Spleen (tissue), 11 donors: ENCODE measurements at regions not wholly inside any gene's neighbourhood (a gene's known extent, or its start where the extent isn't known, plus 50 kb on each side); places are given as distances from the start of the nearest gene placed in this dataset.

Experiments used
- DNase-seq: peaks from one replicate; pipeline ENCODE4 v3.0.0-alpha.2; 2020
- H3K27ac ChIP-seq, 8 donors: fragments of 200-600 bp; sonication (generic) in 7 of 8; 1 replicate in 4 of 8; 2 replicates in 4 of 8; pipeline versions ENCODE4 v1.5.0 to v1.8.0; 2016 to 2021; ENCODE audit warnings: inconsistent platforms in 4 of 8, mild to moderate bottlenecking in 4 of 8, moderate library complexity in 1 of 8
- H3K27me3 ChIP-seq, 7 donors: fragments of 200-600 bp; sonication (generic) in 6 of 7; replicated peaks in 1 of 7; 1 replicate in 4 of 7; 2 replicates in 3 of 7; pipeline versions ENCODE4 v1.5.0 to v1.8.0; 2016 to 2021; ENCODE audit warnings: inconsistent platforms in 3 of 7, mild to moderate bottlenecking in 1 of 7
- H3K36me3 ChIP-seq, 6 donors: fragments of 200-600 bp; sonication (generic) in 5 of 6; 1 replicate in 4 of 6; 2 replicates in 2 of 6; pipeline versions ENCODE4 v1.5.0 to v1.8.0; 2016 to 2021; ENCODE audit warnings: inconsistent platforms in 2 of 6
- H3K4me1 ChIP-seq, 6 donors: fragments of 200-600 bp; sonication (generic) in 5 of 6; 1 replicate in 3 of 6; 2 replicates in 3 of 6; pipeline versions ENCODE4 v1.5.0 to v1.8.0; 2016 to 2021; ENCODE audit warnings: inconsistent platforms in 3 of 6
- H3K4me3 ChIP-seq, 8 donors: fragments of 200-600 bp; sonication (generic) in 7 of 8; 1 replicate in 4 of 8; 2 replicates in 4 of 8; pipeline versions ENCODE4 v1.5.0 to v1.8.0; 2016 to 2021; ENCODE audit warnings: inconsistent platforms in 4 of 8, mild to moderate bottlenecking in 4 of 8, moderate library complexity in 2 of 8
- H3K9me3 ChIP-seq, 8 donors: fragments of 200-600 bp; sonication (generic) in 7 of 8; 1 replicate in 4 of 8; 2 replicates in 4 of 8; pipeline versions ENCODE4 v1.5.0 to v1.8.0; 2016 to 2021; ENCODE audit warnings: inconsistent platforms in 4 of 8
- POLR2A ChIP-seq, 3 donors: fragments of 450-650 bp; IDR thresholded peaks; one replicate each; pipeline ENCODE4 v1.5.1; 2017; ENCODE audit warnings: antibody characterized with exemption in 3 of 3, mild to moderate bottlenecking in 1 of 3
- POLR2AphosphoS5 ChIP-seq, 3 donors: sonication (generic); formaldehyde crosslinking; IDR thresholded peaks; one replicate each; pipeline ENCODE4 v1.5.1; 2017; ENCODE audit warnings: antibody characterized with exemption in 3 of 3
- WGBS, 5 donors: extraction: QIAGEN DNeasy Blood & Tissue Kit in 3 of 5; methylation state at CpG; one replicate each; pipeline versions ENCODE4 v1.1.5 to v1.1.7; 2013 to 2018; 5-methylcytosine and 5-hydroxymethylcytosine counted together
- intact Hi-C: fragments of 100-400 bp; cut with DNase I; formaldehyde crosslinking; loops from one replicate; pipeline ENCODE4 v1.15.0; 2023; ENCODE audit warnings: low total_unique reads
- TF ChIP-seq, protein P1 (sequence below), 11 experiments: fragments of 200-600 bp in 7 of 11; fragments of 450-650 bp in 4 of 11; sonication (generic) in 4 of 11; IDR thresholded peaks in 8 of 11; conservative IDR thresholded peaks in 3 of 11; 1 replicate in 7 of 11; 2 replicates in 4 of 11; pipeline versions ENCODE4 v1.4.0 to v1.8.0; 2016 to 2021; ENCODE audit warnings: antibody characterized with exemption in 11 of 11, inconsistent platforms in 4 of 11, mild to moderate bottlenecking in 1 of 11
- donor health status: healthy with polysubstance abuse.
- donor health status: DM: no; HTN: no; CAD: no; lungs with moderate emphysema.
- donor health status: DM: no; HTN: no; CAD: no.
- donor health status: Bipolar disorder and iron deficiency.
- donor health status: healthy.
- donor health status: DM: no; HTN: no; CAD: no.
- donor health status: DM: yes; HTN: yes; CAD: no.

DNA sequence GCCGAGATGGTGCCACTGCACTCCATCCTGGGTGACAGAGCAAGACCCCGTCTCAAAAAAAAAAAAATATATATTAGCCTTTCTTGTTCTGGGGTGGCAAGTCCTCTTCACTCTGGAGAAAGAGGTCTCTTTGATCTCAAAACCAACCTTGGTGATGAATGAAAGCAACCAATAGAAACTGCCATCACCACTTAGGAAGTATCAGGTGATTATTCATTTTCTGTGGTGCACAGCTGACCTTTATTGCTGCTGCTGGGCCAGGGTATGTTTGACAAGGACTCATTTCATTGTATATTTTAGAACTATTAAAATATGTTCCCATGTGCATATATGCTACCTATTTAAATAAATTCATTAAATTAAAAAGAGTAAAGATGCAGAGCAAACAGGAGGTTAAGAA, 76.0 kb upstream of the KIT start:
- H3K4me1 ChIP-seq: no peaks in the 10 kb centered on the region
- TF ChIP-seq POLR2A (IDR thresholded peaks at IDR 0.05) (no peak), POLR2AphosphoS5 (IDR thresholded peaks at IDR 0.05) (no peak)
- TF ChIP-seq, protein P1, sequence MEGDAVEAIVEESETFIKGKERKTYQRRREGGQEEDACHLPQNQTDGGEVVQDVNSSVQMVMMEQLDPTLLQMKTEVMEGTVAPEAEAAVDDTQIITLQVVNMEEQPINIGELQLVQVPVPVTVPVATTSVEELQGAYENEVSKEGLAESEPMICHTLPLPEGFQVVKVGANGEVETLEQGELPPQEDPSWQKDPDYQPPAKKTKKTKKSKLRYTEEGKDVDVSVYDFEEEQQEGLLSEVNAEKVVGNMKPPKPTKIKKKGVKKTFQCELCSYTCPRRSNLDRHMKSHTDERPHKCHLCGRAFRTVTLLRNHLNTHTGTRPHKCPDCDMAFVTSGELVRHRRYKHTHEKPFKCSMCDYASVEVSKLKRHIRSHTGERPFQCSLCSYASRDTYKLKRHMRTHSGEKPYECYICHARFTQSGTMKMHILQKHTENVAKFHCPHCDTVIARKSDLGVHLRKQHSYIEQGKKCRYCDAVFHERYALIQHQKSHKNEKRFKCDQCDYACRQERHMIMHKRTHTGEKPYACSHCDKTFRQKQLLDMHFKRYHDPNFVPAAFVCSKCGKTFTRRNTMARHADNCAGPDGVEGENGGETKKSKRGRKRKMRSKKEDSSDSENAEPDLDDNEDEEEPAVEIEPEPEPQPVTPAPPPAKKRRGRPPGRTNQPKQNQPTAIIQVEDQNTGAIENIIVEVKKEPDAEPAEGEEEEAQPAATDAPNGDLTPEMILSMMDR (IDR thresholded peaks at IDR 0.05 in 8 of 11, conservative IDR thresholded peaks at IDR 0.05 in 3 of 11): no peak
- WGBS, 5 donors: 82 to 95% (median 89%) methylated on average over 2 of the region's 2 CpGs
- DNase-seq: no peak
- no peak overlapping the region for H3K4me3 ChIP-seq
- intact Hi-C loops: no loop called here
- no peaks in the 10 kb centered on the region for H3K27me3 ChIP-seq
- no peaks in the 10 kb centered on the region for H3K9me3 ChIP-seq
- no peaks in the 10 kb centered on the region for H3K36me3 ChIP-seq
- H3K27ac ChIP-seq: no peak overlapping the region

GRCh38 chr4:54585321-54586000, 72.3 kb upstream of the KIT start:
- Histone ChIP-seq H3K9me3 (no peaks in the 10 kb centered on the region), H3K27ac (no peak overlapping the region), H3K4me3 (no peak overlapping the region), H3K27me3 (no peaks in the 10 kb centered on the region), H3K4me1 (no peaks in the 10 kb centered on the region), H3K36me3 (no peaks in the 10 kb centered on the region)
- no peak for DNase-seq
- TF ChIP-seq, protein P1 (IDR thresholded peaks at IDR 0.05 in 8 of 11, conservative IDR thresholded peaks at IDR 0.05 in 3 of 11): no peak
- TF ChIP-seq POLR2A (IDR thresholded peaks at IDR 0.05) (no peak), POLR2AphosphoS5 (IDR thresholded peaks at IDR 0.05) (no peak)
- intact Hi-C loops: no loop called here
- WGBS, 5 donors: 85 to 94% (median 89%) methylated on average over 8 of the region's 8 CpGs

- no peak for DNase-seq
- Histone ChIP-seq H3K9me3 (no peaks in the 10 kb centered on the region), H3K27ac (no peak overlapping the region), H3K36me3 (no peaks in the 10 kb centered on the region), H3K27me3 (no peaks in the 10 kb centered on the region), H3K4me3 (no peak overlapping the region), H3K4me1 (no peaks in the 10 kb centered on the region)
- intact Hi-C loops: no loop called here
- no peak for TF ChIP-seq POLR2A (IDR thresholded peaks at IDR 0.05)
- WGBS, 5 donors: 79 to 88% (median 81%) methylated on average over 5 of the region's 5 CpGs
Measured at GRCh38 chr4:54586320-54586955, 71.3 kb upstream of the KIT start.

- H3K4me3 ChIP-seq: no peak overlapping the region
- TF ChIP-seq POLR2AphosphoS5 (IDR thresholded peaks at IDR 0.05): no peak
- no peak for TF ChIP-seq POLR2A (IDR thresholded peaks at IDR 0.05)
- TF ChIP-seq, protein P1 (IDR thresholded peaks at IDR 0.05 in 8 of 11, conservative IDR thresholded peaks at IDR 0.05 in 3 of 11): no peak
- H3K36me3 ChIP-seq: no peaks in the 10 kb centered on the region
- H3K4me1 ChIP-seq: no peaks in the 10 kb centered on the region
- H3K27me3 ChIP-seq: no peaks in the 10 kb centered on the region
- no peak for DNase-seq
- intact Hi-C loops: no loop called here
- H3K9me3 ChIP-seq: no peaks in the 10 kb centered on the region
- H3K27ac ChIP-seq: no peak overlapping the region
- 87 to 98% (median 90%) methylated on average over 2 of the region's 2 CpGs for WGBS, 5 donors
Measured at GRCh38 chr4:54587107-54587891, 70.5 kb upstream of the KIT start.
